ENCODE measurements at regions not wholly inside any gene's neighbourhood (a gene's known extent, or its start where the extent isn't known, plus 50 kb on each side); places are given as distances from the start of the nearest gene placed in this dataset.

GRCh38 chr20:12699374-12700228 lies 309.2 kb upstream of the SPTLC3 start:
- FAIRE-seq (no peak), DNase-seq (ENCODE audit: low read depth, low spot score) (no peak)
- Histone ChIP-seq H3K36me3 (ENCODE audit: control insufficient read depth in 2 of 2, extremely low read depth in 1 of 2, insufficient read depth in 2 of 2, low read length in 2 of 2) (no peaks in the 10 kb centered on the region), H3K9ac (replicated peaks; ENCODE audit: extremely low read depth, insufficient read depth, low read length) (no peak overlapping the region), H3K4me1 (ENCODE audit: control insufficient read depth, extremely low read depth, insufficient read depth, low read length) (no peaks in the 10 kb centered on the region), H4K20me1 (replicated peaks; ENCODE audit: control insufficient read depth, extremely low read depth, insufficient read depth, low read length) (no peaks in the 10 kb centered on the region), H2AFZ (ENCODE audit: low read depth, low read length) (no peak overlapping the region), H3K27me3 (ENCODE audit: control insufficient read depth in 2 of 2, insufficient read depth in 2 of 2, low read length in 2 of 2) (no peaks in the 10 kb centered on the region), H3K79me2 (ENCODE audit: control insufficient read depth, insufficient read depth, low read length) (no peaks in the 10 kb centered on the region), H3K4me3 (replicated peaks in 1 of 3; ENCODE audit: insufficient read depth in 1 of 3, low read depth in 1 of 3, low read length in 3 of 3) (no peak overlapping the region), H3K9me3 (replicated peaks; ENCODE audit: control insufficient read depth, insufficient read depth, low read length) (peaks cover 13% of the 10 kb centered on the region), H3K9me1 (replicated peaks; ENCODE audit: control insufficient read depth, extremely low read depth, insufficient read depth, low read length) (no peaks in the 10 kb centered on the region), H3K27ac (ENCODE audit: insufficient read depth, low read depth, low read length) (no peak overlapping the region), H3K4me2 (ENCODE audit: insufficient read depth, low read length) (no peak overlapping the region)
- TF ChIP-seq EZH2 (IDR thresholded peaks at IDR 0.05; ENCODE audit: borderline replicate concordance, low read depth, low read length, severe bottlenecking) (no peak), POLR2A (IDR thresholded peaks at IDR 0.05; ENCODE audit: low read depth, low read length) (no peak), CTCF (IDR thresholded peaks at IDR 0.05; ENCODE audit: extremely low read depth in 1 of 2, insufficient read depth in 1 of 2, low read depth in 1 of 2, low read length in 2 of 2) (no peak), MYC (IDR thresholded peaks at IDR 0.05; ENCODE audit: low read depth, low read length) (no peak), JUN (IDR thresholded peaks at IDR 0.05; ENCODE audit: borderline replicate concordance, insufficient read depth, insufficient read length, low read depth) (no peak), MAX (IDR thresholded peaks at IDR 0.05; ENCODE audit: insufficient read depth, insufficient read length) (no peak), POLR2AphosphoS5 (IDR thresholded peaks at IDR 0.05; ENCODE audit: insufficient read depth, low read depth, low read length) (no peak), GATA2 (IDR thresholded peaks at IDR 0.05; ENCODE audit: insufficient read depth, insufficient read length, low read depth, low read length) (no peak), FOS (IDR thresholded peaks at IDR 0.05; ENCODE audit: borderline replicate concordance, insufficient read depth, low read length) (no peak)
- POLR2A ChIA-PET, result no interaction called here
- BruUV-seq (replicated peaks), result no TSS peak
- CTCF ChIA-PET, result no interaction called here
- dilution Hi-C loops (cut with MboI; ENCODE audit: extremely low pct_ligation_motif_present, low sequenced_read_pairs) (no loop called here), intact Hi-C loops (cut with micrococcal nuclease) (no loop called here)
